ENCODE measurements at regions not wholly inside any gene's neighbourhood (a gene's known extent, or its start where the extent isn't known, plus 50 kb on each side); places are given as distances from the start of the nearest gene placed in this dataset.

DNA sequence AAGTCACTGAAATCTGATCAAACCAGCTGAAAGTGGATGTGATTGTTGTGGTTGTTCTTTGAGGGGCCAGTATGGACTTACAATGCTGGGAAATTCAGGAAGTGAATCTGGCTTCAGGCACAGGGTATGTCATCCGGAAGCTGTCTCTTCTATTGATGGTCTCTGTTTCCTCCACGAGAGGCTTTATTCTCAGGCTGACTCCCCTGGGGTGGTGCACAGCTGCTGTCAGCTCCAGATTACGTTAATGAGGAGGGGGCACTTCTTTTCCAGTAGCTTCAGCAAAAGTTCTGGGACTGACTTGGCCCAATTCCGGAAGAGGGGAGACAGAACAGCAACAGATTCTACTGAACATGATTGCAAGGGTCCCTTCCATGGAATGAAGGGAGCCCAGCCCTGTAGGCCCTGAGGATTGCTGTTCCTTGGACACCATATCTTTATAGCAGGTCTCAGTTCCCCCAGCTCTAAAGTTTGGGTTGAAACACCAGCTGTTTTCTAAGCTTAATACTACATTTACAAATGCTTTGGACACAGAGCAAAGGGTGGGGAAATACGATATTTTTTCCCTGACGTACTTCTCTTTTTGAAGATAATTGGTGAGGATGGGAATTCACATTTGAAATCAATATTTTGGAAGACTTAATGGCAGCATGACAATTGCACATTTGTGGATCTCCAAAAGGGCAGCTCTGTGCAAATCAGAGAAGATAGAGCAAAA lies 400.9 kb downstream of the TSN start:
- DNase-seq = no peak
- ATAC-seq = no peak
- no peak overlapping the region for H3K4me3 ChIP-seq
- WGBS, 2 donors = 49 to 58% methylated on average over 5 to 6 of the region's 6 CpGs
- no peaks in the 10 kb centered on the region for H3K4me1 ChIP-seq
- no peak for TF ChIP-seq POLR2A (IDR thresholded peaks at IDR 0.05)
- TF ChIP-seq, protein P1, sequence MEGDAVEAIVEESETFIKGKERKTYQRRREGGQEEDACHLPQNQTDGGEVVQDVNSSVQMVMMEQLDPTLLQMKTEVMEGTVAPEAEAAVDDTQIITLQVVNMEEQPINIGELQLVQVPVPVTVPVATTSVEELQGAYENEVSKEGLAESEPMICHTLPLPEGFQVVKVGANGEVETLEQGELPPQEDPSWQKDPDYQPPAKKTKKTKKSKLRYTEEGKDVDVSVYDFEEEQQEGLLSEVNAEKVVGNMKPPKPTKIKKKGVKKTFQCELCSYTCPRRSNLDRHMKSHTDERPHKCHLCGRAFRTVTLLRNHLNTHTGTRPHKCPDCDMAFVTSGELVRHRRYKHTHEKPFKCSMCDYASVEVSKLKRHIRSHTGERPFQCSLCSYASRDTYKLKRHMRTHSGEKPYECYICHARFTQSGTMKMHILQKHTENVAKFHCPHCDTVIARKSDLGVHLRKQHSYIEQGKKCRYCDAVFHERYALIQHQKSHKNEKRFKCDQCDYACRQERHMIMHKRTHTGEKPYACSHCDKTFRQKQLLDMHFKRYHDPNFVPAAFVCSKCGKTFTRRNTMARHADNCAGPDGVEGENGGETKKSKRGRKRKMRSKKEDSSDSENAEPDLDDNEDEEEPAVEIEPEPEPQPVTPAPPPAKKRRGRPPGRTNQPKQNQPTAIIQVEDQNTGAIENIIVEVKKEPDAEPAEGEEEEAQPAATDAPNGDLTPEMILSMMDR (IDR thresholded peaks at IDR 0.05) = no peak
- no peaks in the 10 kb centered on the region for H3K36me3 ChIP-seq (replicated peaks in 1 of 2; ENCODE audit: insufficient read depth in 1 of 2, low read depth in 2 of 2)
- intact Hi-C loops (cut with DNase I) = no loop called here
- H3K27me3 ChIP-seq = no peaks in the 10 kb centered on the region
- H3K27ac ChIP-seq = no peak overlapping the region
- H3K9me3 ChIP-seq = no peaks in the 10 kb centered on the region

DNA sequence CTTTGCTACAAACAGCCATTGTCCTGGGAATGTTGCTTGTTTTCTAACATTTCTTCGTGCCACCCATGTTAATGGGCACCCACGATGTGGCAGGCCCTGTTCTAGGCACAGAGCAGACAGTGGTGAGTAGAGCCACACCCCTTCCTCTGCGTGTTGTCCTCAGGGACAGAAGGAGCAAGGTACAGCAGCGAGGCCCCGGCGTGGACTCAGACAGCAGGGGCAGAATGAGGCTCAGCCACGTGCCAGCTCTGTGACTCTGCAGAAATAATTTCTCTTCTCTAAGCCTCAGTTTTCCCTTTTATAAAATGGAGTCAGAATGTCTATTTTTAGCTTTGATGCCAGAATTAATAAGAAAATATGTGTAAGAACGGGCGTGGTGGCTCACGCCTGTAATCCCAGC lies 401.7 kb downstream of the TSN start:
- WGBS, 2 donors = 75 to 83% methylated on average over 10 of the region's 10 CpGs
- no peaks in the 10 kb centered on the region for H3K9me3 ChIP-seq
- DNase-seq = no peak
- no peaks in the 10 kb centered on the region for H3K27me3 ChIP-seq
- H3K4me3 ChIP-seq = no peak overlapping the region
- no peak for ATAC-seq
- TF ChIP-seq, protein P1 (IDR thresholded peaks at IDR 0.05) = no peak
- TF ChIP-seq POLR2A (IDR thresholded peaks at IDR 0.05) = no peak
- intact Hi-C loops (cut with DNase I) = no loop called here
- no peaks in the 10 kb centered on the region for H3K36me3 ChIP-seq (replicated peaks in 1 of 2; ENCODE audit: insufficient read depth in 1 of 2, low read depth in 2 of 2)
- H3K4me1 ChIP-seq = no peaks in the 10 kb centered on the region
- H3K27ac ChIP-seq = no peak overlapping the region

DNA sequence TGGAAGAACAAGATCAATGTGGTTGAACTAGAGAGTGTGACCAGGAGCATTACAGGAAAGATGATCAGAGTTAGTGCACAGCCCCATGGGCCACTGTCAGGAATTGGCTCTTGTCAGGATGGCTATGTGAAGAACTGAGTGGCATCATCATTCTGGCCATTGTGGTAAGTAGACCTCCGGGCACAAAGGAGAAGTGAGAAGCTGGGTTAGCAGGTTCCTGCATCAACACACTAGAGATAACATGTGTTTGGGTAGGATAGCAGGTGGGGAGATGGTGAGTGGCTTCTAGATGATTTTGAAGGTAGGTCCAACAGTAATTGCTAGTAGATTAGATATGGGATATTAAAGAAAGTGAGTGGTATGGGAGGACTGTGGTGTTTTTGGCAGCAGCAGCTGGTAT lies 408.2 kb downstream of the TSN start:
- DNase-seq (no peak), ATAC-seq (no peak)
- H3K36me3 ChIP-seq (replicated peaks in 1 of 2; ENCODE audit: insufficient read depth in 1 of 2, low read depth in 2 of 2) = no peaks in the 10 kb centered on the region
- no peaks in the 10 kb centered on the region for H3K27me3 ChIP-seq
- no peak overlapping the region for H3K4me3 ChIP-seq
- WGBS, 2 donors = 42 to 71% methylated on average over 1 of the region's 1 CpG
- intact Hi-C loops (cut with DNase I) = no loop called here
- no peak for TF ChIP-seq POLR2A (IDR thresholded peaks at IDR 0.05)
- TF ChIP-seq, protein P1 (IDR thresholded peaks at IDR 0.05) = no peak
- no peaks in the 10 kb centered on the region for H3K4me1 ChIP-seq
- no peak overlapping the region for H3K27ac ChIP-seq
- H3K9me3 ChIP-seq = no peaks in the 10 kb centered on the region

DNA sequence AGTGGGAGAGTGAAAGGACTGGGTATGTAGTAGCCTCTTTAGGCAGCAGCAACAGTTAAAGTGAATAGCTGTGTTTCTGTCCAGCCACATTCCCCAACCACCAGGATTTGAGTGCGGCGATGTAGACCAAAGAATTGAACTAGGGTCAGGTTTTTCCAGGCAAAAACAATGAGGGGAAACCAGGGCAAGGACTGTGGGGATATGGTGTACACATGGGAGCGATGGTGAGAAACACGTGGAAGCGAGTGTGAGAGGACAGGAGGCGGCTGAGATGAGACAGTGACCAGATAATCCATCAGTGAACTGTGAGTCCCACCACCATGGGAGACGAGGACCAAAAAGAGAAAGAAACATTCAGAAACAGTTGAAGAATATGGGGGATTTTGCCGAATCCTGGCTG lies 409.5 kb downstream of the TSN start:
- TF ChIP-seq POLR2A (IDR thresholded peaks at IDR 0.05) = no peak
- TF ChIP-seq, protein P1 (IDR thresholded peaks at IDR 0.05) = no peak
- intact Hi-C loops (cut with DNase I) = no loop called here
- WGBS, 2 donors = 78 to 86% methylated on average over 8 of the region's 8 CpGs
- Histone ChIP-seq H3K27ac (no peak overlapping the region), H3K4me1 (no peaks in the 10 kb centered on the region), H3K4me3 (no peak overlapping the region), H3K36me3 (replicated peaks in 1 of 2; ENCODE audit: insufficient read depth in 1 of 2, low read depth in 2 of 2) (no peaks in the 10 kb centered on the region), H3K27me3 (no peaks in the 10 kb centered on the region), H3K9me3 (no peaks in the 10 kb centered on the region)
- ATAC-seq = no peak
- no peak for DNase-seq

- TF ChIP-seq, protein P1 (IDR thresholded peaks at IDR 0.05) = no peak
- no peak for TF ChIP-seq POLR2A (IDR thresholded peaks at IDR 0.05)
- no peak overlapping the region for H3K4me3 ChIP-seq
- DNase-seq = no peak
- H3K9me3 ChIP-seq = no peaks in the 10 kb centered on the region
- H3K27me3 ChIP-seq = no peaks in the 10 kb centered on the region
- intact Hi-C loops (cut with DNase I) = no loop called here
- no peaks in the 10 kb centered on the region for H3K4me1 ChIP-seq
- no peaks in the 10 kb centered on the region for H3K36me3 ChIP-seq (replicated peaks in 1 of 2; ENCODE audit: insufficient read depth in 1 of 2, low read depth in 2 of 2)
- ATAC-seq = no peak
- 56 to 57% methylated on average over 4 to 5 of the region's 5 CpGs for WGBS, 2 donors
- no peak overlapping the region for H3K27ac ChIP-seq
These were observed 411.4 kb downstream of the TSN start for GRCh38 chr2:122166820-122167219.

Measured in body of pancreas (tissue), 4 donors.